ENCODE measurements at regions not wholly inside any gene's neighbourhood (a gene's known extent, or its start where the extent isn't known, plus 50 kb on each side); places are given as distances from the start of the nearest gene placed in this dataset.

GRCh38 chr20:7327810-7328209, 560.3 kb downstream of the BMP2 start:
- TF ChIP-seq ZNF660 (tag by site-specific recombination; IDR thresholded peaks at IDR 0.05) (no peak), ZNF16 (tag by site-specific recombination; IDR thresholded peaks at IDR 0.05; ENCODE audit: low read depth) (no peak), KLF16 (tag by site-specific recombination; IDR thresholded peaks at IDR 0.05) (no peak)
- Histone ChIP-seq H3K9me3 (ENCODE audit: control insufficient read depth, insufficient read depth, low read depth, low read length) (no peaks in the 10 kb centered on the region), H3K4me1 (ENCODE audit: control insufficient read depth, insufficient read depth, low read length) (no peaks in the 10 kb centered on the region), H3K27ac (ENCODE audit: extremely low read depth, low read depth, low read length) (no peak overlapping the region), H3K36me3 (ENCODE audit: control insufficient read depth in 2 of 2, insufficient read depth in 1 of 2, low read length in 2 of 2) (no peaks in the 10 kb centered on the region), H3K4me3 (ENCODE audit: low read depth, low read length) (no peak overlapping the region)
- ChIA-PET POLR2A (no interaction called here), CTCF (no interaction called here)

- no peak for TF ChIP-seq SCRT1 (tag by site-specific recombination; IDR thresholded peaks at IDR 0.05; ENCODE audit: borderline replicate concordance)
- no peak for TF ChIP-seq ZSCAN5A (tag by site-specific recombination; IDR thresholded peaks at IDR 0.05)
- TF ChIP-seq, protein P1, sequence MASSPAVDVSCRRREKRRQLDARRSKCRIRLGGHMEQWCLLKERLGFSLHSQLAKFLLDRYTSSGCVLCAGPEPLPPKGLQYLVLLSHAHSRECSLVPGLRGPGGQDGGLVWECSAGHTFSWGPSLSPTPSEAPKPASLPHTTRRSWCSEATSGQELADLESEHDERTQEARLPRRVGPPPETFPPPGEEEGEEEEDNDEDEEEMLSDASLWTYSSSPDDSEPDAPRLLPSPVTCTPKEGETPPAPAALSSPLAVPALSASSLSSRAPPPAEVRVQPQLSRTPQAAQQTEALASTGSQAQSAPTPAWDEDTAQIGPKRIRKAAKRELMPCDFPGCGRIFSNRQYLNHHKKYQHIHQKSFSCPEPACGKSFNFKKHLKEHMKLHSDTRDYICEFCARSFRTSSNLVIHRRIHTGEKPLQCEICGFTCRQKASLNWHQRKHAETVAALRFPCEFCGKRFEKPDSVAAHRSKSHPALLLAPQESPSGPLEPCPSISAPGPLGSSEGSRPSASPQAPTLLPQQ (tag by site-specific recombination; IDR thresholded peaks at IDR 0.05), result no peak
- TF ChIP-seq KLF7 (tag by site-specific recombination; IDR thresholded peaks at IDR 0.05; ENCODE audit: borderline replicate concordance), result no peak
- TF ChIP-seq ZNF239 (tag by site-specific recombination; IDR thresholded peaks at IDR 0.05), result no peak
- TF ChIP-seq ZBTB7A (tag by site-specific recombination; IDR thresholded peaks at IDR 0.05; ENCODE audit: low read depth), result no peak
- no peak for TF ChIP-seq ZNF555 (tag by site-specific recombination; conservative IDR thresholded peaks at IDR 0.05)
- TF ChIP-seq SALL2 (tag by site-specific recombination; IDR thresholded peaks at IDR 0.05; ENCODE audit: borderline replicate concordance), result no peak
- no peak for TF ChIP-seq ZNF501 (tag by site-specific recombination; IDR thresholded peaks at IDR 0.05)
- TF ChIP-seq ZNF121 (tag by site-specific recombination; IDR thresholded peaks at IDR 0.05), result no peak
- no peak for TF ChIP-seq GLI4 (tag by site-specific recombination; IDR thresholded peaks at IDR 0.05)
- Histone ChIP-seq H3K4me1 (ENCODE audit: control insufficient read depth, insufficient read depth, low read length) (no peaks in the 10 kb centered on the region), H3K9me3 (ENCODE audit: control insufficient read depth, insufficient read depth, low read depth, low read length) (no peaks in the 10 kb centered on the region), H3K27ac (ENCODE audit: extremely low read depth, low read depth, low read length) (no peak overlapping the region), H3K36me3 (ENCODE audit: control insufficient read depth in 2 of 2, insufficient read depth in 1 of 2, low read length in 2 of 2) (no peaks in the 10 kb centered on the region), H3K4me3 (ENCODE audit: low read depth, low read length) (no peak overlapping the region)
- POLR2A ChIA-PET, result no interaction called here
- CTCF ChIA-PET, result interaction anchor here (0.7 kb wide), 1 partner anchor 372 kb away, joined by 3 read pairs; no protein-coding TSS in a partner anchor
Measured at GRCh38 chr20:7330850-7331249, 563.4 kb downstream of the BMP2 start.

GRCh38 chr20:7332169-7332568, 564.7 kb downstream of the BMP2 start:
- ChIA-PET POLR2A (no interaction called here), CTCF (no interaction called here)
- TF ChIP-seq, protein P2, sequence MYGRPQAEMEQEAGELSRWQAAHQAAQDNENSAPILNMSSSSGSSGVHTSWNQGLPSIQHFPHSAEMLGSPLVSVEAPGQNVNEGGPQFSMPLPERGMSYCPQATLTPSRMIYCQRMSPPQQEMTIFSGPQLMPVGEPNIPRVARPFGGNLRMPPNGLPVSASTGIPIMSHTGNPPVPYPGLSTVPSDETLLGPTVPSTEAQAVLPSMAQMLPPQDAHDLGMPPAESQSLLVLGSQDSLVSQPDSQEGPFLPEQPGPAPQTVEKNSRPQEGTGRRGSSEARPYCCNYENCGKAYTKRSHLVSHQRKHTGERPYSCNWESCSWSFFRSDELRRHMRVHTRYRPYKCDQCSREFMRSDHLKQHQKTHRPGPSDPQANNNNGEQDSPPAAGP (tag by site-specific recombination; IDR thresholded peaks at IDR 0.05), result no peak
- TF ChIP-seq ZNF19 (tag by site-specific recombination; IDR thresholded peaks at IDR 0.05; ENCODE audit: low read depth) (no peak), ZBTB7A (tag by site-specific recombination; IDR thresholded peaks at IDR 0.05; ENCODE audit: low read depth) (no peak), ZBTB26 (tag by site-specific recombination; optimal IDR thresholded peaks at IDR 0.05) (no peak), ATF2 (tag by site-specific recombination; IDR thresholded peaks at IDR 0.05; ENCODE audit: low read depth) (no peak)
- TF ChIP-seq, protein P3, sequence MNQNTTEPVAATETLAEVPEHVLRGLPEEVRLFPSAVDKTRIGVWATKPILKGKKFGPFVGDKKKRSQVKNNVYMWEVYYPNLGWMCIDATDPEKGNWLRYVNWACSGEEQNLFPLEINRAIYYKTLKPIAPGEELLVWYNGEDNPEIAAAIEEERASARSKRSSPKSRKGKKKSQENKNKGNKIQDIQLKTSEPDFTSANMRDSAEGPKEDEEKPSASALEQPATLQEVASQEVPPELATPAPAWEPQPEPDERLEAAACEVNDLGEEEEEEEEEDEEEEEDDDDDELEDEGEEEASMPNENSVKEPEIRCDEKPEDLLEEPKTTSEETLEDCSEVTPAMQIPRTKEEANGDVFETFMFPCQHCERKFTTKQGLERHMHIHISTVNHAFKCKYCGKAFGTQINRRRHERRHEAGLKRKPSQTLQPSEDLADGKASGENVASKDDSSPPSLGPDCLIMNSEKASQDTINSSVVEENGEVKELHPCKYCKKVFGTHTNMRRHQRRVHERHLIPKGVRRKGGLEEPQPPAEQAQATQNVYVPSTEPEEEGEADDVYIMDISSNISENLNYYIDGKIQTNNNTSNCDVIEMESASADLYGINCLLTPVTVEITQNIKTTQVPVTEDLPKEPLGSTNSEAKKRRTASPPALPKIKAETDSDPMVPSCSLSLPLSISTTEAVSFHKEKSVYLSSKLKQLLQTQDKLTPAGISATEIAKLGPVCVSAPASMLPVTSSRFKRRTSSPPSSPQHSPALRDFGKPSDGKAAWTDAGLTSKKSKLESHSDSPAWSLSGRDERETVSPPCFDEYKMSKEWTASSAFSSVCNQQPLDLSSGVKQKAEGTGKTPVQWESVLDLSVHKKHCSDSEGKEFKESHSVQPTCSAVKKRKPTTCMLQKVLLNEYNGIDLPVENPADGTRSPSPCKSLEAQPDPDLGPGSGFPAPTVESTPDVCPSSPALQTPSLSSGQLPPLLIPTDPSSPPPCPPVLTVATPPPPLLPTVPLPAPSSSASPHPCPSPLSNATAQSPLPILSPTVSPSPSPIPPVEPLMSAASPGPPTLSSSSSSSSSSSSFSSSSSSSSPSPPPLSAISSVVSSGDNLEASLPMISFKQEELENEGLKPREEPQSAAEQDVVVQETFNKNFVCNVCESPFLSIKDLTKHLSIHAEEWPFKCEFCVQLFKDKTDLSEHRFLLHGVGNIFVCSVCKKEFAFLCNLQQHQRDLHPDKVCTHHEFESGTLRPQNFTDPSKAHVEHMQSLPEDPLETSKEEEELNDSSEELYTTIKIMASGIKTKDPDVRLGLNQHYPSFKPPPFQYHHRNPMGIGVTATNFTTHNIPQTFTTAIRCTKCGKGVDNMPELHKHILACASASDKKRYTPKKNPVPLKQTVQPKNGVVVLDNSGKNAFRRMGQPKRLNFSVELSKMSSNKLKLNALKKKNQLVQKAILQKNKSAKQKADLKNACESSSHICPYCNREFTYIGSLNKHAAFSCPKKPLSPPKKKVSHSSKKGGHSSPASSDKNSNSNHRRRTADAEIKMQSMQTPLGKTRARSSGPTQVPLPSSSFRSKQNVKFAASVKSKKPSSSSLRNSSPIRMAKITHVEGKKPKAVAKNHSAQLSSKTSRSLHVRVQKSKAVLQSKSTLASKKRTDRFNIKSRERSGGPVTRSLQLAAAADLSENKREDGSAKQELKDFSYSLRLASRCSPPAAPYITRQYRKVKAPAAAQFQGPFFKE (tag by site-specific recombination; IDR thresholded peaks at IDR 0.05; ENCODE audit: borderline replicate concordance), result no peak
- Histone ChIP-seq H3K9me3 (ENCODE audit: control insufficient read depth, insufficient read depth, low read depth, low read length) (no peaks in the 10 kb centered on the region), H3K27ac (ENCODE audit: extremely low read depth, low read depth, low read length) (no peak overlapping the region), H3K4me3 (ENCODE audit: low read depth, low read length) (no peak overlapping the region), H3K4me1 (ENCODE audit: control insufficient read depth, insufficient read depth, low read length) (no peaks in the 10 kb centered on the region), H3K36me3 (ENCODE audit: control insufficient read depth in 2 of 2, insufficient read depth in 1 of 2, low read length in 2 of 2) (no peaks in the 10 kb centered on the region)
